Stimulated activated CD4-positive, alpha-beta T cell treated with anti-CD3 and anti-CD28 coated beads, Interleukin-1b, Interleukin-23, amount 100 ng/mL, for 48 hours (primary cell): ENCODE measurements at regions not wholly inside any gene's neighbourhood (a gene's known extent, or its start where the extent isn't known, plus 50 kb on each side); places are given as distances from the start of the nearest gene placed in this dataset.
"Not testable (repeated sequence)": the region's sequence is repeated elsewhere in the genome, so short reads cannot be mapped to it uniquely, and the experiment has no call there.

ENCODE experiments used
- DNase-seq: peaks from one replicate; pipeline ENCODE4 v3.0.0-alpha.2; 2020

GRCh38 chr2:145749556-145749955 is 1229.6 kb upstream of the ZEB2 start:
- DNase-seq: no peak

GRCh38 chr2:145748927-145749326 is 1229.0 kb upstream of the ZEB2 start:
- no peak for DNase-seq

- no peak for DNase-seq
Measured at GRCh38 chr2:145747715-145748114, 1227.8 kb upstream of the ZEB2 start.

- DNase-seq: not testable (repeated sequence)
Measured at GRCh38 chr2:145745387-145745721, 1225.4 kb upstream of the ZEB2 start.

DNA sequence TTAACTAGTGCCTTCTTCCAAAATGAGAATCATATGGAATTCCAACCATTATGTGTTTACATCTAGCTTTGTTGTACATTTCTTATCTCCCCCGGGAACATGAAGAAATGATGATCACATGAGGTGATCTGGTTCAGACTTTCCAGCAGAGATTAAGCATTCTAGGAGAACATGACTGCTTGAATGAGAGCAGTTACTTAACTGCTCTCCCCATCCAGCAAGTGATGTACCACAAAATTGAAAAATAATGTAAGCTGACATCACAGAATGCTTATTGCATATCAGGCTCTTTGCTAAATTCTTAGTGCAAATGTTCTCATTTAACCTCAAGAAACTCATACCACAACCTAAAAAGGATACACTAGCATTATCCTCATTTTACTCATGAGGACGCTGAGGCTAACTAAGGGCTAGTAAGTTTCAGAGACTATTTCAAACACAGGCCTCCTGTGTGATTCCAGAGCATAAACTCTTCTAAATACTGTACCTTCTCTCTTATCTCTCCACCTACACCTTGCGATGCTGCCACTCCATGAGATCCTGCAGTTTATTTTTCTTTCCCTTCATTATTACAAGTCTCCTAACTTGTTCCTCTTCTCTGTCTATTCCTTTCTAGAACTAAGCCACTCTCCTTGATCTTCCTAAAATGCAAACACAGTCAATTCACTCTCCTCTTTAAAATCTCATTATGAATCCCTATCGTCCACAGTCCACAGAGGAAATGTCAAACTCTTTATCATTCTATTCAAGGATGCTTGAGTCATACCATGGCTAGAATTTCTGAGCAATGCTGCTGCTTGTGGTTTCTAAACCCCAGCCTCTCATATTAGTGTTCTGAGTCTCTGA is 1224.8 kb upstream of the ZEB2 start:
- DNase-seq: no peak

GRCh38 chr2:145743011-145743410 is 1223.1 kb upstream of the ZEB2 start:
- DNase-seq: no peak

DNA sequence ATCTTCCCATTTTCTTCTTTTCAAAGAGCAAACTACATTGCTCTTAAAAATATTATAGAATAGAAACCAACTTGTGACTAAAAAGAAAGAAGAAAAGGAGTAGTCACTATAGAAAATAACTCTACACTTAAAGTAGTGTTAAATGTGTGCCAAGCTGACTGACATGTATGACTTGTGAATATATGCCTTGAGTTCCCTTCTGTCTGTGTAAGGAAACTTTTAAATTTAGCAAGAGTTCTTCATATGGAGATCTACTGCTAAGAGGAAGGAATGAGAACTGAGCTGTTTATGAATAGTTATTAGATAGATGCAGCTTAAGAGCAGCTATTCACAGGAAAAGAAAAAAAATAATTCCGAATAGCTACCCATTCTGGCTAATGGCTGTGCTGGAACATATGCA is 1221.7 kb upstream of the ZEB2 start:
- no peak for DNase-seq

DNA sequence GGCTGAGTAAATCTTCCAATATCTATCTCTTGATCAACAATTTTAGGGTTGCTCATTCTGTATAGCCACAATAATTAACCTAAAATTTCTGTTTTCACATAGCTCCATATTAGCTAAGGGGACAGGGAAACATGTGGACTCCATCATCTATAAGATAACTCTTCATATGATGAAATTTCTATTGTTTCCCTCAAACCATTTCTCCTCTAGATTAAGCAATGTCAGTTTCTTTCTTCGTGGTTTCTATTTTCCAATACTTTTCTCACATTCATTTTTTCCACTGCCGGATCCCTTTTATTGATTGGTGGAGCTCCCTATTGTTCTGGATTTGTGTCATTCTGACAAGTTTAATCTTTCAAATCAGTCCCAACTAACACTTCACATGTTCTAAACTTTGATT is 1221.3 kb upstream of the ZEB2 start:
- DNase-seq: no peak

GRCh38 chr2:145740302-145740701 is 1220.4 kb upstream of the ZEB2 start:
- peak; percentile 1 for DNase-seq

GRCh38 chr2:145739681-145740080 is 1219.8 kb upstream of the ZEB2 start:
- no peak for DNase-seq

DNA sequence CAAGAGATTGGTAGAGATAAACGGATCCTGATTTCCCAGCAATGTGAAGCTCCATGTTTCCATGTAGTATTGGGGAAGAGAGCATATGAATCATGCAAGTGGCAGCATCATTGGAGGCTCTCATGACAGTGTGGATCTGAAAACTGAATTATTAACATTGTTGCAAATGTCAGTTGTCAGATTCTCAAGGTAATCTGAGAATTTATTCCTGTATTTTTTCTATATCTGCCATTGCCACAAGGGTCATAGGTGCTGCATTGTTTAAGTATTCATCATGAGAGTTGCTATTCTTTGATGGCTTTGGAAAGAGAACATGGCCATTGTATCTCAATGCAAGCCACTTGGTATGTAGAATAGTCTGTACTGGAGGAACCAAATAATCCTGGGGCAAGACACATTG is 1217.0 kb upstream of the ZEB2 start:
- DNase-seq: no peak

DNA sequence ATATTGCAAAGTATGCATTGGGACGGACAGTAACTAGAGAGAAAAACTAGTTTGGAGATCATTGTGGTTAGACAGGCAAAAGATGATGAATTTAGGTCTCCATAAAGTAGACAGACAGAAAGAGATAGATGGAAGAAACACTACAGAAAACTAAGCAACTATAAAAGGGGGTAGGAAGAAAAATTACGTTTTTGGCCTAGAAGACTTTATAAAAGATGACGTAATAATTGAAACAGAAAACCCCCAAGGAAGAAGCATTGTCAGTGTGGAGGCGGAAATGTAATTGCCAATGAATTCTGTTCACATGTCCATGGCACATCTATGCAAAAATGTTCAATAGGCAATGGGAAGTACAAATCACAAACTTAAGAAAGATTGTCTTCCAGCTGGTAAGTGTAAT is 1211.5 kb upstream of the ZEB2 start:
- DNase-seq: no peak

GRCh38 chr2:145729993-145730770 is 1210.3 kb upstream of the ZEB2 start:
- no peak for DNase-seq

DNA sequence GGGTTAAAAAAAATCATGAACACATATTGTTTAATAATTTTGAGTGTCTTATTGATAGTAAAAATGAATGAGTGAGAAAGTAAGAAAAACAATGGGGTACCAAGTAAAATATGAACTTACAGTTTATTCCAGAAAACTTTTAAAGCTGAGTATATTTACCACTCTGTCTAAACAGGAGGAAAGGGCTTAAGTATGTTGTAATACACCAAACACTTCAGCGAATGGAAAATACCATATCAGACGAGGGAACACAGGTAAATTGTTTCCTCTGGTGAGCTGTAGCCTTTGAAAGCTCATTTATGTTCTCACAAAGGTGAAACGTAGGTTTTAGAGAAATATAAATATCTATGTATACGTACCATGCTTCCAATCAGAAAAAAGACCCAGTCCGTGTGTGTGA is 1209.6 kb upstream of the ZEB2 start:
- DNase-seq: no peak

DNA sequence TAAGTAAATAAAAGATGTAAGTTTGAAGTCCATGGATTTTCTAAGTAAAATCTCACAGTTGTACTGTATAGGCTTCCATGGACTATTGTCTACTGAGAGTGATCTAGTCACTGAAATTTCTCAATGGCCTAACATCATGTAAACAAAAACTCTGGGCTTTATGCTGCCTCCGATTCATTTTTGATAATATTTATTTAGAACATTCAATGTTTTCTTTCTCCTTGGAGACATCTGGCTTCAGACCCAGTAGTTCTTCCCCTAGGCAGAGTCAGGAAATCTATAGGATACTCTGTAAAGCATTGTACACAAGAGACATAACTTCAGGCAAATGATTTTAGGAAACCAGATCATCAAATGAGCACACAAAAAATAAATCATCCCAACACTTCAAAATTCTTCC is 1208.6 kb upstream of the ZEB2 start:
- DNase-seq: no peak

DNA sequence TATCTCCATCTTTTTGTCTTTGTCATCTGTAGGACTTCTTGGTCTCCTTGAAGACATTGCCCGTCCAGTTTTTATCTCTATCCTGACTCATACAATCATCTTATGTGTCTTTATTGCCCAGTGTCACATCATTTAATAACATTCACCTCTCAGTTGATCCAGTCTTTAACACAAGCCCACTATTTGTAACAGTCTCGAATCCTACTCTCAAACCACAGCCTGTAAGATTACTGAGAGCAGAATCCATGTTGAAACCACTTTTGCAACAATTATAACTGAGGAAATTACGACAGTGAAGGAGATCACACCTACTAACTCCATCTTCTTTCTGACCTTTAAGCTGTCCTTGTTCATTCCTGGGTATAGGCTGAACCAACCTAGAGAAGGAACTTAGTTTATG is 1206.0 kb upstream of the ZEB2 start:
- DNase-seq: no peak

DNA sequence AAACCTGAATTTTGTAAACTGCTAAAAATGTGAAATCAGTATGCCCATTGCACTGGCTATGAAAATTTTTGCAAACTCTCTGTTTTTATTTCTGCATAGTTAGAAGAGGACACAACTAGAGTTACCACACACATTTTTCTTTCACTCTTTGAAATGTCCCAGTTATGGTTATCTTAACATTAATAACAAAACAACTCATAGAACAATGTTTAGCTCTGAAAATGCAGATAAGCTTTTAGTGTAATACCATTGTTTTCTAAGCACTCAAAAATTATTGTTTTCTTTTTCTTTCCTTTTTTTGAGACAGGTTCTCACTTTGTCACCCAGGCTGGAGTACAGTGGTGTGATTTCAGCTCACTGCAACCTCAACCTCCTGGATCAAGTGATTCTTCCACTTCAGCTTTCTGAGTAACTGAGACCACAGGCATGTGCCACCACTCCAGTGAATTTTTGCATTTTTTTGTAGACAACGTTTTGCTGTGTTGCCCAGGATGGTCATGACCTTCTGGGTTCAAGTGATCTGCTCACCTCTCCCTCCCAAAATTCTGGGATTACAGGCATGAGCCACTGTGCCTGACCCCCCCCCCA is 1204.5 kb upstream of the ZEB2 start:
- no peak for DNase-seq

GRCh38 chr2:145723872-145724271 is 1204.0 kb upstream of the ZEB2 start:
- DNase-seq: no peak

GRCh38 chr2:145721681-145722080 is 1201.8 kb upstream of the ZEB2 start:
- no peak for DNase-seq

DNA sequence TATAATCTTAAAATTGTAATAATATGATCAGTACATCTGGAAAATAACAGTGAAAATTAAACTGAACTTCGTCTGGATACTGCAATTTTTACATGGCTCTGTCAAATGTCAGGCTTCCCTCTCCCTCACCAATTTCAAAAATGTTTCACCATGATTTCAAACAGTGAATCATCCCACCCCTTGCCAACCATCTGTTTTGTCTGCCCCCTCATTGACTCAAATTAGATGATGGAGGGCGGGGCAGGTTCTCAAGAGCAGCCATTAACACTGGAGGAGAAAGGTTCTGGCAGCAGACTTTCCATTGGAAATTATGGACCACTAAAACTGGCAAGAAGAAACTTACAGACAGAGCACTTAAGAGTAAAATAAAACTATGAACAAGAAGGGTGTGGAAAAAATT is 1195.7 kb upstream of the ZEB2 start:
- no peak for DNase-seq

DNA sequence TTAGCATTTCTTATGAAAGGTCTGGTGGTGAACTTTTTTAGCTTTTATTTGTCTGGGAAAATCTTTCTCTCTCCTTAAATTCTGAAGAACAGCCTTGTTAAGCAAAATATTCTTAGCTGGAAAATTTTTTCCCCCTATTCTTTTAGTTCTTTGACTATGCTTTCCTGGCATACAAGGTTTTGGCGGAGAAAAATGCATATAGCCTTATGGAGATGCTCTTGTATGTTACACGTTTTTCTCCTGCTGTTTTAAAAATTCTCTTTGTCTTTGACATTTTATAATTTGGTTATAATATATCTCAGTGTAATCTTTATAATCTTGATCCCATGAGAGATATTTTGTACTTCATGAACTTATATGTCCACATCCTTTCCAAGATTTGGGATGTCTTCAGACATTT is 1190.4 kb upstream of the ZEB2 start:
- no peak for DNase-seq

- DNase-seq: no peak
Measured at GRCh38 chr2:145702305-145702704, 1182.4 kb upstream of the ZEB2 start.

GRCh38 chr2:145692971-145693478 is 1173.1 kb upstream of the ZEB2 start:
- DNase-seq: no peak

DNA sequence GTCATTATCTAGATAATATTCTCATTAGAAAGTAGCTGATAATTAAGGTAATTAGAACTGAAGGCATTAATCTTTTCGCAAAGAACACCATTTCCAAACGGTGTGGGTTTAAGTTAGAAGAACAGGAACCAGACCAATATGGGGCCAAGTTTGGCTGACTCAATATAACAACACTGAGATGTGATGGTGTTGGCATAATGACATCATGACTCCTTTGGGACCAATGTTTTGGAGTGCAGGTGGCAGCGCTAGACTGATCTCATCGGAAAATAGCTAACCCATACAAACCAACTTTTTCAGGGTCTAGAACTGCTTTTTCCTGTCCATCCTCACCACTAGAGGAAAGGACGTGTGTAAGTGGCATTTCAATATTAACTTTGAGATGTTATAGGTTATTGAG is 1171.7 kb upstream of the ZEB2 start:
- no peak for DNase-seq
